ENCODE measurements at regions not wholly inside any gene's neighbourhood (a gene's known extent, or its start where the extent isn't known, plus 50 kb on each side); places are given as distances from the start of the nearest gene placed in this dataset.
"Not testable (repeated sequence)": the region's sequence is repeated elsewhere in the genome, so short reads cannot be mapped to it uniquely, and the experiment has no call there.

GRCh38 chr17:77832180-77832560 lies 126.3 kb upstream of the TNRC6C start:
- FAIRE-seq: no peak

GRCh38 chr17:77833769-77834168 lies 124.7 kb upstream of the TNRC6C start:
- FAIRE-seq: no peak

GRCh38 chr17:77834170-77835115 lies 124.1 kb upstream of the TNRC6C start:
- FAIRE-seq: no peak

- FAIRE-seq: no peak
Measured at GRCh38 chr17:77836557-77837041, 121.9 kb upstream of the TNRC6C start.

- FAIRE-seq: not testable (repeated sequence)
Measured at GRCh38 chr17:77837072-77837471, 121.4 kb upstream of the TNRC6C start.

GRCh38 chr17:77837917-77838316 lies 120.6 kb upstream of the TNRC6C start:
- FAIRE-seq: no peak

GRCh38 chr17:77838748-77839697 lies 119.5 kb upstream of the TNRC6C start:
- no peak for FAIRE-seq

GRCh38 chr17:77839698-77840512 lies 118.6 kb upstream of the TNRC6C start:
- no peak for FAIRE-seq

GRCh38 chr17:77840513-77841165 lies 117.9 kb upstream of the TNRC6C start:
- FAIRE-seq: no peak

GRCh38 chr17:77841742-77842527 lies 116.6 kb upstream of the TNRC6C start:
- no peak for FAIRE-seq

- no peak for FAIRE-seq
Measured at GRCh38 chr17:77842528-77843147, 115.9 kb upstream of the TNRC6C start.

- FAIRE-seq: not testable (repeated sequence)
Measured at GRCh38 chr17:77843255-77843895, 115.1 kb upstream of the TNRC6C start.

- no peak for FAIRE-seq
Measured at GRCh38 chr17:77843896-77844295, 114.6 kb upstream of the TNRC6C start.

GRCh38 chr17:77844681-77845080 lies 113.8 kb upstream of the TNRC6C start:
- no peak for FAIRE-seq

- FAIRE-seq: no peak
Measured at GRCh38 chr17:77845541-77846225, 112.8 kb upstream of the TNRC6C start.

- no peak for FAIRE-seq
Measured at GRCh38 chr17:77846531-77847085, 111.9 kb upstream of the TNRC6C start.

- FAIRE-seq: no peak
Measured at GRCh38 chr17:77847221-77848085, 111.0 kb upstream of the TNRC6C start.

GRCh38 chr17:77848257-77848656 lies 110.2 kb upstream of the TNRC6C start:
- FAIRE-seq: no peak

All from colon (tissue), 2 donors.